Chondrocyte (in vitro differentiated cells): ENCODE measurements at regions not wholly inside any gene's neighbourhood (a gene's known extent, or its start where the extent isn't known, plus 50 kb on each side); places are given as distances from the start of the nearest gene placed in this dataset.

ENCODE experiments used
- DNase-seq: peaks from one replicate; pipeline ENCODE4 v3.0.0; 2021; ENCODE audit warnings: mixed read lengths, low spot score
- H3K27ac Mint-ChIP-seq: one replicate; pipeline ENCODE4 v1.8.0; 2021; ENCODE audit warnings: mild to moderate bottlenecking, moderate library complexity, mixed read lengths; ENCODE audit not compliant: unreplicated experiment
- H3K27me3 Mint-ChIP-seq: 2 replicates; pipeline ENCODE4 v1.8.0; 2021; ENCODE audit warnings: low read depth, mixed read lengths
- H3K36me3 Mint-ChIP-seq: 2 replicates; pipeline ENCODE4 v1.8.0; 2021; ENCODE audit warnings: low read depth, mixed read lengths
- H3K4me1 Mint-ChIP-seq: 2 replicates; pipeline ENCODE4 v1.8.0; 2021; ENCODE audit warnings: low read depth, mild to moderate bottlenecking, mixed read lengths
- H3K4me3 Mint-ChIP-seq: one replicate; pipeline ENCODE4 v1.8.0; 2021; ENCODE audit warnings: mild to moderate bottlenecking, moderate library complexity, mixed read lengths; ENCODE audit not compliant: unreplicated experiment
- H3K9me3 Mint-ChIP-seq: 2 replicates; pipeline ENCODE4 v1.8.0; 2021; ENCODE audit warnings: low read depth, mixed read lengths
- CTCF ChIP-seq: fragments of 200-600 bp; sonication (generic); IDR thresholded peaks from 2 replicates; pipeline ENCODE4 v1.5.0; 2021; ENCODE audit warnings: antibody characterized with exemption, mild to moderate bottlenecking, moderate library complexity

GRCh38 chr15:79373113-79373512 lies 59.0 kb upstream of the MINAR1 start:
- H3K4me1 Mint-ChIP-seq = no peaks in the 10 kb centered on the region
- no peak for DNase-seq
- H3K27ac Mint-ChIP-seq = no peak overlapping the region
- H3K27me3 Mint-ChIP-seq = no peaks in the 10 kb centered on the region
- no peaks in the 10 kb centered on the region for H3K9me3 Mint-ChIP-seq
- TF ChIP-seq CTCF = no peak
- peaks cover 2% of the 10 kb centered on the region for H3K36me3 Mint-ChIP-seq
- H3K4me3 Mint-ChIP-seq = no peak overlapping the region

DNA sequence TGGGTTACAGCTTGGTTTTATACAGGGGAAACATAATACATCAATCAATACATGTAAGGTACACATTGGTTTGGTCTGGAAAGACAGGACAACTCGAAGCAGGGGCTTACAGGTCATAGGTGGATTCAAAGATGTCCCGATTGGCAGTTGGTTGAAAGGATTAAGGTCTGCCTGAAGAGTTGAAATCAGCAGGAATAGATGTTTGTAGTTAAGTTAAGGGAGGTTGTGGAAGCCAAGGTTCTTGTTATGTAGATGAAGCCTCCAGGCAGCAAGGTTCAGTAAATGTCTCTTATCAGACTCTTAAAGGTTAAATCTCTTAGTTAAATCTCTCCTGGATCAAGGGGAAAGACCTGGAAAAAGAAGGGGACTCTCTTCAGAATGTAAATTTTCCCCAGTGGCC lies 58.4 kb upstream of the MINAR1 start:
- no peak overlapping the region for H3K27ac Mint-ChIP-seq
- no peaks in the 10 kb centered on the region for H3K4me1 Mint-ChIP-seq
- no peaks in the 10 kb centered on the region for H3K9me3 Mint-ChIP-seq
- H3K27me3 Mint-ChIP-seq = no peaks in the 10 kb centered on the region
- no peak overlapping the region for H3K4me3 Mint-ChIP-seq
- H3K36me3 Mint-ChIP-seq = peaks cover 2% of the 10 kb centered on the region
- no peak for TF ChIP-seq CTCF
- no peak for DNase-seq

- Mint-ChIP-seq H3K27me3 (no peaks in the 10 kb centered on the region), H3K36me3 (no peaks in the 10 kb centered on the region), H3K9me3 (no peaks in the 10 kb centered on the region), H3K27ac (no peak overlapping the region), H3K4me1 (no peaks in the 10 kb centered on the region), H3K4me3 (no peak overlapping the region)
- TF ChIP-seq CTCF = no peak
- DNase-seq = no peak
Observed at GRCh38 chr15:79376383-79376782, 55.8 kb upstream of the MINAR1 start.

DNA sequence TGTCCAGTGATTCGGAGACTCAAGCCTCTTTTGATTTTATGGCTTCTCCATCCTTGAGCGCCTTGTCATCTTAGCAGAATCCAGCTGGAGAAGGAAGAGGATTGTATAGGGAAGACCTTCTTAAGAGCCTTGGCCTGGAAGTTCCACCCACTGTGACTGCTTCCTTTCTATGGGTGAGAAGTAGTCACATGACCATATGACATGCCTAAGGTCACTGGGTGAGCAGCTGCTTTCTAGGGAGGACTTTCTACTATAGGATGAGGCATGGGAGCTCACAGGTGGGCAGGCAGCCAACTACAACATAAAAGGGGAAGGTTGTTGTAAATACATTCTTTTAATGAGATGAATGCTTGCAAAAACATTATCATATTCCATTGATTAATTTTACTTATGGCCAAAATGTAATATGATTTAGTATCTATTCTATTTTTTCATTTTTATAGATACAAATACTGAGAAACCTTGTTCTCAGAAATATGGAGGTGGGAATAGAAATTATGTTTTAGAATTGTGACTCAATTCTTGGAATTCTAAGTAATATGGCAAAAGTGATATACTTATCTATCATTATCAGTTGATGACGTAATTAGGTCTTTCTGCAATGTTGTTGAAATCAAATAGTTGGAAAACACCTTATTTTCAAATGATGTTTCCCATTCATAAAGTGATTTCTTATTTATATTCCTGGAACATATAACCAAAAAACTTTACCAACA lies 53.6 kb upstream of the MINAR1 start:
- no peak for TF ChIP-seq CTCF
- Mint-ChIP-seq H3K9me3 (no peaks in the 10 kb centered on the region), H3K4me3 (no peak overlapping the region), H3K27me3 (no peaks in the 10 kb centered on the region), H3K36me3 (peaks cover 2% of the 10 kb centered on the region), H3K4me1 (no peaks in the 10 kb centered on the region), H3K27ac (no peak overlapping the region)
- DNase-seq = no peak

DNA sequence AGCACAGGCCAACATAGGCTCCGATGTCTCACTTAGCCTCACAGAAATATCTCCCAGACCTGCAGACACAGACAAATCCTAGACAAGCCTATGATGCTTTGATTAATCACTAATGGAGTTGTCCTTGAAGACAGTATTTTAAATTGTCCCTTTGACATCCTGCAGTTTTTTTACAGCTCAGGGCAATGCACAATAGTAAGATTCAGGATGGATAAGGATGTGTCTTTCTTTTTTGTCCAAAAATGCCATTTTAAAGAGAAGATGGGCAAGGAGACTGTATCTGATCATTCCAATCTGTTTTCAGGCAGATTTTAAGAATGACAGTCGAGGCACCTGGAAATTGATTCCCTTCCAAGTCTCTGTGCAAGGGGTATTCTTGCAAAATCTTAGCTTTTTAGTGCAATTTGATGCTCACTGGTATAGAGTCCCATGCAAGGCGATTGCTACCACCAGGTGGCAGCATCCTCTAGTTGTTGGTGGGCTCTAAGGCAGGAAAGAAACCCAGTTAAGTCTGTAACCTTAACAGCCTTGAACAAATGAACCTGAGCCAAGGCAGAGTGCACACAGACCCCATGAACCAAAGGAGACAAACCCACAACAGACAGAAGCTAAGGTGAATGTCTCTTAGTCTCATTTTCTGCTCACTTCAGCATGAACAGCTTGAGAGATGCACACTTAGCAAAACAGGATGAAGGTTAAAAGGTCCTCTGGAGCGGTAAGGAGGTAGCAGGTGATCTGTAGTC lies 51.2 kb upstream of the MINAR1 start:
- Mint-ChIP-seq H3K4me1 (no peaks in the 10 kb centered on the region), H3K27me3 (no peaks in the 10 kb centered on the region), H3K9me3 (no peaks in the 10 kb centered on the region), H3K36me3 (peaks cover 2% of the 10 kb centered on the region), H3K4me3 (no peak overlapping the region), H3K27ac (no peak overlapping the region)
- no peak for DNase-seq
- TF ChIP-seq CTCF = peak; percentile 97
